ENCODE measurements at regions not wholly inside any gene's neighbourhood (a gene's known extent, or its start where the extent isn't known, plus 50 kb on each side); places are given as distances from the start of the nearest gene placed in this dataset.

- Histone ChIP-seq H3F3A (ENCODE audit: insufficient read depth, low read length, poor library complexity, severe bottlenecking) (no peaks in the 10 kb centered on the region), H3K9me2 (ENCODE audit: insufficient read depth, low read length) (no peaks in the 10 kb centered on the region), H3K4me3 (ENCODE audit: low read length) (no peak overlapping the region), H3K27ac (ENCODE audit: low read length) (no peak overlapping the region), H3K9me3 (ENCODE audit: low read length) (no peaks in the 10 kb centered on the region), H3K4me2 (ENCODE audit: low read length) (no peak overlapping the region), H4K20me1 (ENCODE audit: insufficient read depth) (no peaks in the 10 kb centered on the region), H3K9ac (ENCODE audit: low read length) (no peak overlapping the region), H3K79me2 (replicated peaks; ENCODE audit: insufficient read depth, low read length) (peaks cover 28% of the 10 kb centered on the region), H3K36me3 (ENCODE audit: insufficient read depth, low read length) (peaks cover 6% of the 10 kb centered on the region), H2AFZ (ENCODE audit: low read depth, low read length) (no peak overlapping the region), H3K27me3 (ENCODE audit: insufficient read depth, low read depth, low read length) (no peaks in the 10 kb centered on the region)
- TF ChIP-seq REST (IDR thresholded peaks at IDR 0.05; ENCODE audit: borderline replicate concordance) (no peak), RAD21 (conservative IDR thresholded peaks at IDR 0.05) (no peak), POLR2AphosphoS5 (IDR thresholded peaks at IDR 0.05) (no peak)
Observed at GRCh38 chr17:20925091-20925490, 117.7 kb downstream of the USP22 start.

GRCh38 chr17:20925954-20926353 lies 116.9 kb downstream of the USP22 start:
- TF ChIP-seq REST (IDR thresholded peaks at IDR 0.05; ENCODE audit: borderline replicate concordance): no peak
- no peak for TF ChIP-seq RAD21 (conservative IDR thresholded peaks at IDR 0.05)
- no peak for TF ChIP-seq SMC3 (conservative IDR thresholded peaks at IDR 0.05; ENCODE audit: poor library complexity)
- no peak for TF ChIP-seq CTCF (IDR thresholded peaks at IDR 0.05; ENCODE audit: poor library complexity, severe bottlenecking)
- TF ChIP-seq MXI1 (conservative IDR thresholded peaks at IDR 0.05; ENCODE audit: poor library complexity, severe bottlenecking): no peak
- no peak for TF ChIP-seq EZH2 (IDR thresholded peaks at IDR 0.05; ENCODE audit: borderline replicate concordance, insufficient read depth, low read length, poor library complexity, severe bottlenecking)
- Histone ChIP-seq H3K9me2 (ENCODE audit: insufficient read depth, low read length) (no peaks in the 10 kb centered on the region), H3K9ac (ENCODE audit: low read length) (no peak overlapping the region), H2AFZ (ENCODE audit: low read depth, low read length) (no peak overlapping the region), H3F3A (ENCODE audit: insufficient read depth, low read length, poor library complexity, severe bottlenecking) (no peaks in the 10 kb centered on the region), H3K4me2 (ENCODE audit: low read length) (no peak overlapping the region), H3K27ac (ENCODE audit: low read length) (no peak overlapping the region), H3K27me3 (ENCODE audit: insufficient read depth, low read depth, low read length) (no peaks in the 10 kb centered on the region), H3K79me2 (replicated peaks; ENCODE audit: insufficient read depth, low read length) (peaks cover 26% of the 10 kb centered on the region), H3K4me3 (ENCODE audit: low read length) (no peak overlapping the region), H4K20me1 (ENCODE audit: insufficient read depth) (no peaks in the 10 kb centered on the region), H3K9me3 (ENCODE audit: low read length) (no peaks in the 10 kb centered on the region), H3K36me3 (ENCODE audit: insufficient read depth, low read length) (peaks cover 6% of the 10 kb centered on the region)

Data from neural cell (in vitro differentiated cells).